K562 (cell line): ENCODE measurements at regions not wholly inside any gene's neighbourhood (a gene's known extent, or its start where the extent isn't known, plus 50 kb on each side); places are given as distances from the start of the nearest gene placed in this dataset.
"Not testable (repeated sequence)": the region's sequence is repeated elsewhere in the genome, so short reads cannot be mapped to it uniquely, and the experiment has no call there.

Experiments used
- ATAC-seq: fragments of 200-7000 bp; cut with Tn5 transposase; 3 replicates; pipeline ENCODE4 v1.9.1; 2020; ENCODE audit warnings: moderate library complexity
- BruUV-seq: library from RNA; stranded (reverse); fragments of 400-500 nt; replicated peaks from 2 replicates; lab custom pipeline; 2021; lab: Mats Ljungman, UMichigan
- CTCF ChIA-PET: fragments of 300-600 bp; formaldehyde crosslinking; extraction: SDS; loops from one replicate; lab custom pipeline; 2021; ENCODE audit warnings: low intra/inter-chr PET ratio; lab: Yijun Ruan, JAX
- POLR2A ChIA-PET: fragments of 300-600, 350-650 bp; sonication (Branson Sonifier 250); formaldehyde crosslinking; extraction: SDS; loops from one replicate; lab custom pipeline; 2021; ENCODE audit warnings: antibody characterized with exemption, inconsistent platforms; lab: Yijun Ruan, JAX
- DNase-seq, 4 experiments: peaks; one replicate each; pipeline versions ENCODE4 v3.0.0 to v3.0.0-alpha.2; 2011 to 2018; ENCODE audit warnings: low spot score in 3 of 4, mixed read lengths in 3 of 4; ENCODE audit errors: extremely low read depth in 1 of 4
- FAIRE-seq: peaks from 2 replicates; lab custom pipeline; 2011; peaks lifted over from hg19 to GRCh38; lab: Jason Lieb, UNC
- H2AFZ ChIP-seq: 2 replicates; pipeline ENCODE4 v1.6.0; 2011; ENCODE audit warnings: low read depth, low read length, control low read depth, inconsistent platforms
- H3K27ac ChIP-seq: fragments of 200-600 bp; 3 replicates; pipeline ENCODE4 v1.8.0; 2011; ENCODE audit warnings: low read depth, mild to moderate bottlenecking, control low read depth, inconsistent platforms, low read length, moderate library complexity, mixed read lengths; ENCODE audit errors: extremely low read depth
- H3K27me3 ChIP-seq, 2 experiments: fragments of 300-600 bp in 1 of 2; 2 replicates in 1 of 2; 3 replicates in 1 of 2; pipeline versions ENCODE4 v1.6.0 to v1.8.0; 2011; ENCODE audit warnings: inconsistent platforms in 2 of 2, low read length in 2 of 2, mild to moderate bottlenecking in 1 of 2, mixed read lengths in 1 of 2, moderate library complexity in 1 of 2; ENCODE audit not compliant: control insufficient read depth in 2 of 2, insufficient read depth in 2 of 2
- H3K36me3 ChIP-seq: fragments of 300-600 bp; 3 replicates; pipeline ENCODE4 v1.8.0; 2011; ENCODE audit warnings: mild to moderate bottlenecking, low read length, inconsistent platforms; ENCODE audit not compliant: control insufficient read depth, insufficient read depth
- H3K4me1 ChIP-seq, 2 experiments: fragments of 200-600 bp in 1 of 2; replicated peaks in 1 of 2; 2 replicates in 1 of 2; 3 replicates in 1 of 2; pipeline versions ENCODE4 v1.5.1 to v1.8.0; 2011; ENCODE audit warnings: inconsistent platforms in 2 of 2, low read length in 2 of 2, mild to moderate bottlenecking in 1 of 2, mixed read lengths in 1 of 2, moderate library complexity in 1 of 2; ENCODE audit not compliant: control insufficient read depth in 2 of 2, insufficient read depth in 2 of 2
- H3K4me2 ChIP-seq: 2 replicates; pipeline ENCODE4 v1.6.1; 2011; ENCODE audit warnings: low read length, control low read depth, inconsistent platforms, mixed read lengths; ENCODE audit not compliant: insufficient read depth
- H3K4me3 ChIP-seq: fragments of 200-600 bp; sonication (generic), shearing (Covaris generic); 2 replicates; pipeline ENCODE4 v1.5.1; 2016; ENCODE audit warnings: control low read depth, inconsistent platforms
- H3K79me2 ChIP-seq: fragments of 200-600 bp; 3 replicates; pipeline ENCODE4 v1.8.0; 2011; ENCODE audit warnings: low read length, inconsistent platforms; ENCODE audit not compliant: control insufficient read depth, insufficient read depth
- H3K9ac ChIP-seq, 2 experiments: 2 replicates each; pipeline versions ENCODE4 v1.6.0 to v1.6.1; 2011; ENCODE audit warnings: low read depth in 2 of 2, low read length in 2 of 2, control low read depth in 1 of 2, inconsistent platforms in 1 of 2, mild to moderate bottlenecking in 1 of 2, mixed read lengths in 1 of 2; ENCODE audit not compliant: insufficient read depth in 1 of 2
- H3K9me1 ChIP-seq: one replicate; pipeline ENCODE4 v1.6.0; 2011; ENCODE audit warnings: inconsistent platforms, mild to moderate bottlenecking, low read length, moderate library complexity; ENCODE audit not compliant: control insufficient read depth, insufficient read depth
- H3K9me3 ChIP-seq: replicated peaks from 2 replicates; pipeline ENCODE4 v1.5.1; 2011; ENCODE audit warnings: low read depth, low read length, inconsistent platforms; ENCODE audit not compliant: control insufficient read depth, insufficient read depth
- H4K20me1 ChIP-seq: replicated peaks from 2 replicates; pipeline ENCODE4 v1.6.1; 2011; ENCODE audit warnings: low read length, inconsistent platforms, mixed read lengths; ENCODE audit not compliant: control insufficient read depth, insufficient read depth
- HEY1 ChIP-seq: fragments of 250-450 bp; sonication (Bioruptor Pico); IDR thresholded peaks from 2 replicates; pipeline ENCODE4 v1.5.0; 2020; ENCODE audit warnings: mild to moderate bottlenecking, moderate library complexity, borderline replicate concordance
- WGBS: fragments of 100-300 bp; shearing (Covaris generic); methylation state at CpG from one replicate; pipeline ENCODE4 v1.1.6; 2016; ENCODE audit warnings: low coverage, mixed read lengths; ENCODE audit not compliant: insufficient coverage; ENCODE audit errors: missing lambda C conversion rate; 5-methylcytosine and 5-hydroxymethylcytosine counted together
- in situ Hi-C: fragments of 300-500 bp; cut with MboI; formaldehyde crosslinking; loops from 4 replicates; pipeline ENCODE4 v1.15.0; 2018; ENCODE audit warnings: inconsistent platforms, mixed read lengths
- intact Hi-C: fragments of 100-400 bp; cut with micrococcal nuclease; formaldehyde crosslinking; loops from 2 replicates; pipeline ENCODE4 v1.14.2; 2022

DNA sequence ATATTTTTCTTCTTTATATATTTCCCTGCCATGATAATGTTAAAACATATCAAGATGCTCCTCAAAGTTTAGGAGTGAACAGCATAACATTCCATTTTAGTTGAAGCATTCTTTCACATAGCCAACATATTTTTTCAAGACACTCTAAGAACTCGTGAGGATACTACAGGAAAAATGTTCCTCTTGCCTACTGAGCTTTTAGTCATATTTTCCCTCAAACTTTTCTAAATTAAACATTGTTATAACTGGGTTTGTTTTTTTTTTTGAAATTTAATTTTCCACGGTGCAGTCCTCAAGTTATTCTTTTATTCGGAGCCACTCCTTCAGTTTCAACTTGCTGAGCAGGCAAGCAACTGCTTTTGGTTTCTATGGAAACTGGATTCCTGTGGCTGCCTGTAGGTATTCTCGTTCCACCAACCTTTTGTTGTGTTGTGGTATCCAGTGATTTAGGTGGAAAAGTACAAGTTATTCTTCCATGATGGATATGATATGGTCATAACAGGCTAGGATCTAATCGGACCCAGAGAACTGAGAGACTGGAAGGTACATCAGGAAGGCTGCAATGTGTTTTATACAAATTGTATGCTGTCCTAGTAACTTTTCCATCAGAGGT, 248.0 kb downstream of the TRIML1 start:
- FAIRE-seq, result no peak

DNA sequence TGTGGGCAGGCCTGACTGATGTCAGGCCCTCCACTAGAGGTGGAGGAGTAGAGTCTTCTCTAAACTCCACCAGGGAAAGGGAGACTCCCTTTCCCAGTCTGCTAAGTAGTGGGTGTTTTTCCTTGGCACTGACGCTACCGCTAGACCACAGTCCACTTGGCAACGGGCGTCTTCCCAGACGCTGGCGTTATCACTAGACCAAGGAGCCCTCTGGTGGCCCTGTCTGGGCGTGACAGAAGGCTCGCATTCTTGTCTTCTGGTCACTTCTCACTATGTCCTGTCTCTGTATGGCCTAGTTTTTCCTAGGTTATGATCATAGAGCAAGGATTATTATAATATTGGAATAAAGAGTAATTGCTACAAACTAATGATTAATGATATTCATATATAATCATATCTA, 252.1 kb downstream of the TRIML1 start:
- WGBS, result 4% methylated on average over 6 of the region's 8 CpGs
- POLR2A ChIA-PET, H3K4me3 ChIP-seq, H3K9ac ChIP-seq, H3K9me1 ChIP-seq, BruUV-seq, H3K9me3 ChIP-seq, H3K79me2 ChIP-seq, H3K4me1 ChIP-seq, H4K20me1 ChIP-seq, FAIRE-seq, H3K27ac ChIP-seq, H3K36me3 ChIP-seq, ATAC-seq, H3K27me3 ChIP-seq, H2AFZ ChIP-seq, in situ Hi-C loops, H3K4me2 ChIP-seq, intact Hi-C loops, CTCF ChIA-PET: not testable (repeated sequence)
- peak in 1 of 4 experiments; percentile 7 for DNase-seq

More for the DNA sequence above, 248.0 kb downstream of the TRIML1 start:
- ATAC-seq (no peak), DNase-seq (no peak)
- 1% methylated on average over 5 of the region's 5 CpGs for WGBS
- Histone ChIP-seq H3K4me1 (no peaks in the 10 kb centered on the region), H3K9ac (no peak overlapping the region), H3K36me3 (no peaks in the 10 kb centered on the region), H3K27ac (no peak overlapping the region), H3K4me2 (no peak overlapping the region), H2AFZ (no peak overlapping the region), H3K79me2 (no peaks in the 10 kb centered on the region), H4K20me1 (no peaks in the 10 kb centered on the region), H3K27me3 (no peaks in the 10 kb centered on the region), H3K4me3 (no peak overlapping the region), H3K9me1 (no peaks in the 10 kb centered on the region), H3K9me3 (no peaks in the 10 kb centered on the region; the same call in 1 of the 2 replicates)
- CTCF ChIA-PET, result no interaction called here
- POLR2A ChIA-PET, result no interaction called here
- BruUV-seq, result no TSS peak
- intact Hi-C loops (no loop called here), in situ Hi-C loops (no loop called here)
- no peak for TF ChIP-seq HEY1 (CRISPR knock-in tag)
